Left ventricle myocardium inferior (tissue), 1 donor: ENCODE measurements at regions not wholly inside any gene's neighbourhood (a gene's known extent, or its start where the extent isn't known, plus 50 kb on each side); places are given as distances from the start of the nearest gene placed in this dataset.

ENCODE experiments used
- DNase-seq: peaks from one replicate; pipeline ENCODE4 v3.0.0-alpha.2; 2020
- H3K27ac ChIP-seq: fragments of 200-600 bp; replicated peaks from 2 replicates; pipeline ENCODE4 v1.8.0; 2021
- H3K27me3 ChIP-seq: fragments of 200-600 bp; 2 replicates; pipeline ENCODE4 v1.8.0; 2021; ENCODE audit warnings: low read depth
- H3K36me3 ChIP-seq: fragments of 200-600 bp; 2 replicates; pipeline ENCODE4 v1.8.0; 2021
- H3K4me1 ChIP-seq: fragments of 200-600 bp; 2 replicates; pipeline ENCODE4 v1.8.0; 2021
- H3K4me3 ChIP-seq: fragments of 200-600 bp; 2 replicates; pipeline ENCODE4 v1.8.0; 2021; ENCODE audit warnings: mild to moderate bottlenecking, moderate library complexity
- H3K9me3 ChIP-seq: fragments of 200-600 bp; replicated peaks from 2 replicates; pipeline ENCODE4 v1.8.0; 2021
- CTCF ChIP-seq: fragments of 200-600 bp; IDR thresholded peaks from 2 replicates; pipeline ENCODE4 v1.8.0; 2021; ENCODE audit warnings: antibody characterized with exemption, mild to moderate bottlenecking, borderline replicate concordance
- intact Hi-C: fragments of 100-400 bp; cut with micrococcal nuclease; formaldehyde crosslinking; loops from one replicate; pipeline ENCODE4 v1.11.0; 2022
- donor health status: DM: no; HTN: yes; CAD: no; lungs with severe emphysema.

GRCh38 chr10:90133606-90134005 lies 432.2 kb downstream of the KIF20B start:
- H3K9me3 ChIP-seq = peaks cover 69% of the 10 kb centered on the region
- TF ChIP-seq CTCF = no peak

GRCh38 chr10:90136731-90137316 lies 435.4 kb downstream of the KIF20B start:
- Histone ChIP-seq H3K4me1 (no peaks in the 10 kb centered on the region), H3K27me3 (no peaks in the 10 kb centered on the region), H3K4me3 (no peak overlapping the region), H3K36me3 (no peaks in the 10 kb centered on the region), H3K27ac (no peak overlapping the region), H3K9me3 (peaks cover 97% of the 10 kb centered on the region)
- DNase-seq = no peak
- no peak for TF ChIP-seq CTCF
- intact Hi-C loops = no loop called here

More at GRCh38 chr10:90133606-90134005, 432.2 kb downstream of the KIF20B start:
- Histone ChIP-seq H3K36me3 (no peaks in the 10 kb centered on the region), H3K27ac (no peak overlapping the region), H3K27me3 (no peaks in the 10 kb centered on the region), H3K4me1 (no peaks in the 10 kb centered on the region), H3K4me3 (no peak overlapping the region)
- intact Hi-C loops = no loop called here
- no peak for DNase-seq

GRCh38 chr10:90138844-90139243 lies 437.5 kb downstream of the KIF20B start:
- no peaks in the 10 kb centered on the region for H3K4me1 ChIP-seq
- no peak for DNase-seq
- peaks cover 84% of the 10 kb centered on the region for H3K9me3 ChIP-seq
- TF ChIP-seq CTCF = peak; percentile 22
- H3K27me3 ChIP-seq = no peaks in the 10 kb centered on the region
- no peak overlapping the region for H3K27ac ChIP-seq
- no peaks in the 10 kb centered on the region for H3K36me3 ChIP-seq
- H3K4me3 ChIP-seq = no peak overlapping the region
- intact Hi-C loops = no loop called here

- H3K27ac ChIP-seq = no peak overlapping the region
- DNase-seq = no peak
- no peaks in the 10 kb centered on the region for H3K27me3 ChIP-seq
- H3K4me1 ChIP-seq = no peaks in the 10 kb centered on the region
- intact Hi-C loops = no loop called here
- no peak for TF ChIP-seq CTCF
- no peaks in the 10 kb centered on the region for H3K36me3 ChIP-seq
- H3K9me3 ChIP-seq = peaks cover 54% of the 10 kb centered on the region
- H3K4me3 ChIP-seq = no peak overlapping the region
These were observed 440.4 kb downstream of the KIF20B start for GRCh38 chr10:90141791-90142190.

GRCh38 chr10:90143937-90144336 lies 442.5 kb downstream of the KIF20B start:
- H3K27ac ChIP-seq = no peak overlapping the region
- peaks cover 33% of the 10 kb centered on the region for H3K9me3 ChIP-seq
- intact Hi-C loops = no loop called here
- H3K4me1 ChIP-seq = no peaks in the 10 kb centered on the region
- no peak for TF ChIP-seq CTCF
- H3K36me3 ChIP-seq = no peaks in the 10 kb centered on the region
- H3K27me3 ChIP-seq = no peaks in the 10 kb centered on the region
- no peak overlapping the region for H3K4me3 ChIP-seq
- DNase-seq = no peak
